AG09319 (cell line): ENCODE measurements at regions not wholly inside any gene's neighbourhood (a gene's known extent, or its start where the extent isn't known, plus 50 kb on each side); places are given as distances from the start of the nearest gene placed in this dataset.

ENCODE experiments used
- DNase-seq: peaks from one replicate; pipeline ENCODE4 v3.0.0-alpha.2; 2010; ENCODE audit warnings: low read depth; ENCODE audit errors: extremely low read depth
- CTCF ChIP-seq: IDR thresholded peaks from 2 replicates; pipeline ENCODE4 v1.5.1; 2011; ENCODE audit warnings: low read depth, mild to moderate bottlenecking, inconsistent platforms, low read length, moderate library complexity

GRCh38 chr14:26170885-26171284, 426.9 kb downstream of the NOVA1 start:
- no peak for TF ChIP-seq CTCF
- DNase-seq = no peak

GRCh38 chr14:26163761-26164160, 434.1 kb downstream of the NOVA1 start:
- TF ChIP-seq CTCF = peak; percentile 41
- no peak for DNase-seq

GRCh38 chr14:26157517-26157916, 440.3 kb downstream of the NOVA1 start:
- no peak for DNase-seq
- TF ChIP-seq CTCF = no peak

GRCh38 chr14:26143057-26143456, 454.8 kb downstream of the NOVA1 start:
- no peak for DNase-seq
- no peak for TF ChIP-seq CTCF

- TF ChIP-seq CTCF = no peak
- DNase-seq = no peak
These were observed 458.9 kb downstream of the NOVA1 start for GRCh38 chr14:26138764-26139445.

GRCh38 chr14:26137161-26137560, 460.7 kb downstream of the NOVA1 start:
- no peak for DNase-seq
- TF ChIP-seq CTCF = no peak; the same call in 1 of the 2 replicates

- no peak for DNase-seq
- TF ChIP-seq CTCF = no peak
These were observed 465.7 kb downstream of the NOVA1 start for GRCh38 chr14:26132061-26132645.
